RPMI8226 (cell line): ENCODE measurements at regions not wholly inside any gene's neighbourhood (a gene's known extent, or its start where the extent isn't known, plus 50 kb on each side); places are given as distances from the start of the nearest gene placed in this dataset.

Experiments
- DNase-seq: peaks from one replicate; pipeline ENCODE4 v3.0.0-alpha.2; 2015

GRCh38 chr15:46751303-46751702 is 966.0 kb upstream of the SEMA6D start:
- DNase-seq = peak; percentile 70

GRCh38 chr15:46753946-46754345 is 963.4 kb upstream of the SEMA6D start:
- peak; percentile 85 for DNase-seq

GRCh38 chr15:46763091-46763490 is 954.2 kb upstream of the SEMA6D start:
- DNase-seq = no peak

DNA sequence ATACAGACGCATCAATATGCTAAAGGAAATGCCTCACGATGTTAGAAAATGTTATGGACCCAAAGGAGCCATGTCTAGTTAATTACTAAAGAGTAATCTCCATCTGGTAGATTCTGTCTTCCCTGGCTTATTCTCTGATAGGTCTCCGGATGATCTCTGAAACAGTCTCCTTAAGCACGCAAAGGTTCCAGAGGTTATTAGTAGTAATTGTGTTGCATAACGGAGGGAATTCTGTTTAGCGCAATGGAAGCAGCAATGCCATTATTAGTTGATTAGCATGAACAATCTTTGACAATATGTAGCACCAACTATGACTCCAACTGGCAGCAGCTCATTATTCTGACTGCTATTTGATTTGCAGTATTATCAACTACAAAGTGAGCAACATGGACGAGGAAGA is 952.5 kb upstream of the SEMA6D start:
- no peak for DNase-seq

DNA sequence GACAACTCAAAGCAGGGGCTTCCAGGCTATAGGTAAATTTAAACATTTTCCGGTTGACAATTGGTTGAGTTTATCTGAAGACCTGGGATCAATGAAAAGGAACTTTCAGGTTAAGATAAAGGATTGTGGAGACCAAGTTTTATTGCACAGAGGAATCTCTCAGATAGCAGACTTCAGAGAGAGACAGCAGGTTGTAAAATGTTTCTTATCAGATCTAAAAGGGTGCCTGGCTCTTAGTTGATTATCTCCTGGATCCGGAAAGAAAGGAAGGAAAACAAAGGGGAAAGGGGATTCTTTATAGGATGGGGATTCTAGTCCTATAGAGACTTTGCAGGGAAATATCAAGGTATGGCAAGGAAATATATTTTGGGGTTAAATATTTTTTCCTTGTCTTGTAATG is 951.3 kb upstream of the SEMA6D start:
- DNase-seq = no peak

DNA sequence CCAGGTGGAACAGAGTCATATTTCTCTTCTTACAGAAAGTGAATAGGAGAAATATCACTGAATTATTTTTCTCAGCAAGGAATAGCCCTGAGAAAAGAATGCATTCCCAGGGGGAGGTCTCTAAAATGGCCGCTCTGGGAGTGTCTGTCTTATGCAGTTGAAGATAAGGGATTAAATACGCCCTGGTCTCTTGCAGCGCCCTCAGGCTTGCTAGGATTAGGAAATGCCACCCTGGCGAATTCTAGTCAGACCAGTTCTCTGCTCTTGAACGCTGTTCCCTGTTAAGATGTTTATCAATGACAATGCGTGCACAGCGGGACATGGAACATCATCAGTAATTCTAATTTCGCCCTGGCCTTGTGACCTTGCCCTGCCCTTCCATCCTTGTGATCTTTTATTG is 949.0 kb upstream of the SEMA6D start:
- DNase-seq = no peak

DNA sequence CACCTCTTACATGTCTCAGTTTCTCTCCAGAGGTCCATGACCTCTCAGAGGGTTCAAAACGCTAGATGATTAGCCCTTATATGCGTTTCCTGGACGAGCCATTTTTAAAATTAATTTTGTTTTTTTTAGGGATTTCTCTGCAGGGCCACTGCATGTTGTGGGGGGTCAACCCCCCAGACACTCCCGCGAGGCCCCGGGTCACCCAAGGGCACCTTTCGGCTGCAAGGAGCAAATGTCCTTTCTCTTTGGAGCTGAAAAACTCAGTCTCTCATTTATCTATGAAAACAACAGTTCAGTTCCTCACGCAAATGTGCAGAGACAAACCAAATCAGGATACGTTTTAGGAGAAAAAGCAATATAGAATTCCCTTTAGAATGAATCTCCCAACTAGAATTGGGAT is 944.3 kb upstream of the SEMA6D start:
- no peak for DNase-seq

- no peak for DNase-seq
These were observed 938.4 kb upstream of the SEMA6D start for GRCh38 chr15:46778876-46779275.

GRCh38 chr15:46786590-46787285 is 930.6 kb upstream of the SEMA6D start:
- no peak for DNase-seq

DNA sequence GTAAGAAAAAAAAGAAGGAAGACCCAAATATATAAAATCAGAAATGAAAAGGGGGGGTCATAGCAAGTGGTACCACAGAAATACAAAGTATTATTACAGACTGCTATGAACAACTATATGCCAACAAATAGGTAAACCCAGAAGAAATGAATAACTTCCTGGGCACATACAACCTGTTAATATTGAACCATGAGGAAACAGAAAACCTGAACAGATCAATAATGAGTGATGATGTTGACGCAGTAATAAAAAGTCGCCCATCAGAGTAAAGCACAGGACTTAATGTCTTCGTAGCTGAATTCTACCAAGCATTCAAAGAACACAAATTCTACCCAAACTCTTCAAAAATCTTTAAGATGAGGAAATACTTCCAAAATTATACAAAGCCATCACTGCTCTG is 921.6 kb upstream of the SEMA6D start:
- DNase-seq = no peak

- no peak for DNase-seq
These were observed 908.5 kb upstream of the SEMA6D start for GRCh38 chr15:46808834-46809233.

DNA sequence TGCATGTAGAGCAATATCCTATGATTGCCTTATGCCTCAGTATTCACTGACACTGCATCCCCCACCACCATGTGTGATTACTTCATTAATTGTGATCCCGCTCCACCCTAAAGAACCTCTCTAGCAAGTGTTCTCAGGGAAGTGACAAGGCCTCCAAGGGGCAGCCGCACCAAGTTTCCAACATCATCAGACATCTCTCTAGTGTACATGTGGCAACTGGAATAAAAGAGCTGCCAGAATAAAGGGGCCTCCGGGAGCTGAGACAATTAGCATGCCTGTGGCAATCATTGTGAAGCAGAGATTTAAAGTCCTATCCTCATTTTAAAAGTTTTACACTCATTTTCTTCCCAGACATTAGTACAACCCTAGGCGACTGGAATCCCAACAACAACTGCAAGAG is 902.1 kb upstream of the SEMA6D start:
- DNase-seq = no peak

GRCh38 chr15:46815765-46816164 is 901.5 kb upstream of the SEMA6D start:
- DNase-seq = peak; percentile 50

DNA sequence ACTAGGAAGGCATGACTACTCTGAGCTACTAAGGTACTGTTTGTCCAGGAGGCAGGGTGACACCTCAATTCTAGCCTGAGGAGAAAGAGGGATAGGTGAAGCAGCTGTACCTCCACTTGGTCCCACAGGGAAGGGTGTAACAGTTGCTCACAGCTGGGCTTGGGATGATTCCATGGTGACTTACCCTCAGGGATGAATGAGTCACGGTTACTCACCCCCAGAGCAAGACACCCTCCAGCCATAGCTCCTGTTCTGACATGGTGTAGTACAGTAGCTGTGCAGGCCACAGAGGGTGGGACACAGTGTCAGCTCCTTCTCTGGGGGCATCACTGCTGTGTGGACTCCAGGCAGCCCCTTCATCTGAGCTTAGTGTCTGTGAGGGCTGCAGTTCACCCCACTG is 868.6 kb upstream of the SEMA6D start:
- no peak for DNase-seq

GRCh38 chr15:46853600-46853999 is 863.7 kb upstream of the SEMA6D start:
- DNase-seq = no peak

- no peak for DNase-seq
These were observed 862.7 kb upstream of the SEMA6D start for GRCh38 chr15:46854564-46854963.

GRCh38 chr15:46855388-46855787 is 861.9 kb upstream of the SEMA6D start:
- DNase-seq = no peak

DNA sequence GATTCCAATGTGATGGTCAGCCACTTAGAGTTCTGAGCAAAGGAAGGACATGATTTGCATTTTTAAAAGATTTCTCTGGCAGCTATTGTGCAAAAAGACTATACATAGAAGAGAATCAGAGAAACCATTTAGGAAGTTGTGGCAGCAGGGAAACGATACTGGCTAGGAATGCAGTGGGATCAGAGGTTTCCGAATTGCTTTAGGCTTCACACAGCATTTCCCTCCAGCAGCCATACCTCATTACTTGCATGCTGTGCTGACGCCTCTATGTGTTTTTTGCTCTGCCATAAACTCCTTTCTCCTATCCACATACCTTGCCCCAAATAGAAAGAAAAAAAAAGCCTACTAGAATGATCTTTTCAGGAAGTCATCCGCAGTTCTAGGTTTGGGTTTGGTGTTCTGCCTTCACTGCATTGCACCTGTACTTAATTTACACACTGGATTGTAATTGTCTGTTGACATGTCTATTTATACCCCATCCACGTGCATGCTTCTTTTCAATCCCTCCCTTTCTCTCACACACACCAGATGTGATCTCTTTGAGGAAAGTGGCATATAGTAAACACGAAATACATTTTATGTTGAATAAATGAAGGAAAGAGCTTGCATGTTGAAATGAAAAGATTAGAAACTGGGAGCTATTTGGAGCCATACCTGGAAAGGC is 860.3 kb upstream of the SEMA6D start:
- DNase-seq = no peak

DNA sequence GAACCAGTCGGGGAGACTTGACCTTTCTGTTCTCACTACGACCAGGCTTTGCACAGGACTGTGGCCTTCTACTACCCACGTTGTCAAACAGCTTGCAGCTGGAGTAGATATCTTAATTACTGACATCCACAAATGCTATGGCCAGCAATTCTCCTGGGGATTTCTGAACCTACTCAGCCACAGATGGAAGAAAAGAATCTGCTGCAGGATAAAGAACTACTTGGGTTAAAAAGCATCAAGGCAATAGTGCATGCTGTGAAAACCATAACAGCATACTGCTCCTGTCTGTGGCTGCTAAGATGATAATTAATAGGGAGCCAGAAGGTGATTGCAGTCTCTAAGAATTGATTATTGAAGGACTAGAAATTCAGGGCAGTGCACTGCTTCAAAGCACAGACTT is 859.2 kb upstream of the SEMA6D start:
- DNase-seq = no peak

DNA sequence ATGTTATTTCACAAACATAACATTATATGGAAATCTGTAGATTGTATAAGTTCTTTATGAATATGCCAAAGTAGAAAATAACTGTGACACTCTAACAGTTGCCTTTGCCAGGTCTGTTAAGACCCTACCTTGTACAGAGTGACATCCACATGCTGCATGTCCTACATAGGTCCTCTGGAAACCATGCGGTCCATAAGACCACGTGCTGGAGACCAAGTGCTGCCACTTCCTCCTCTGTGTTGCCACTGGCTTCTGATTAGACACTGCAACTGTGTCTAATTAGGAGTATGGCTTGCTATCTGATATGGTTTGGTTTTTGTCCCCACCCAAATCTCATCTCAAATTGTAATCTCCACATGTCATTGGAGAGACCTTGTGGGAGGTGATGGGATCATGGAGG is 855.5 kb upstream of the SEMA6D start:
- DNase-seq = no peak

DNA sequence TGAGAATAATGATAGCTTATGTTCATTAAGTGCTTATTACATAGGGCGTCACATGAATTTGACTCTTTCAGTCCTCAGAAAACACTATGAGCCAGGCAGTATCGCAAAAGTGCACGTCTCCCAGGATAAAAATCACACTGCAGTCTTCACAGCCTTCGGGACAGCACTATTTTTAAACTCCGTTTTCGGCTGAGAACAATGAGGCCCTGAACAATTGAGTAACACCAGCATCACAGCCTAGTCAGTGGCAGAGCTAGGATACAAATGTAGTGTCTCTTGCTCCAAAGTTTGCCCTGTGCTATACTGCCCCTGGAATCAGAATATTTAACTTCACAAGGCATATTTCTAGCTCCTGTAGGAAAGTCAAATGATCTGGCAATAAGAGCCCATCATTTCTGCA is 852.1 kb upstream of the SEMA6D start:
- no peak for DNase-seq

- no peak for DNase-seq
These were observed 844.9 kb upstream of the SEMA6D start for GRCh38 chr15:46872286-46872980.

GRCh38 chr15:46872981-46873330 is 844.3 kb upstream of the SEMA6D start:
- DNase-seq = no peak

DNA sequence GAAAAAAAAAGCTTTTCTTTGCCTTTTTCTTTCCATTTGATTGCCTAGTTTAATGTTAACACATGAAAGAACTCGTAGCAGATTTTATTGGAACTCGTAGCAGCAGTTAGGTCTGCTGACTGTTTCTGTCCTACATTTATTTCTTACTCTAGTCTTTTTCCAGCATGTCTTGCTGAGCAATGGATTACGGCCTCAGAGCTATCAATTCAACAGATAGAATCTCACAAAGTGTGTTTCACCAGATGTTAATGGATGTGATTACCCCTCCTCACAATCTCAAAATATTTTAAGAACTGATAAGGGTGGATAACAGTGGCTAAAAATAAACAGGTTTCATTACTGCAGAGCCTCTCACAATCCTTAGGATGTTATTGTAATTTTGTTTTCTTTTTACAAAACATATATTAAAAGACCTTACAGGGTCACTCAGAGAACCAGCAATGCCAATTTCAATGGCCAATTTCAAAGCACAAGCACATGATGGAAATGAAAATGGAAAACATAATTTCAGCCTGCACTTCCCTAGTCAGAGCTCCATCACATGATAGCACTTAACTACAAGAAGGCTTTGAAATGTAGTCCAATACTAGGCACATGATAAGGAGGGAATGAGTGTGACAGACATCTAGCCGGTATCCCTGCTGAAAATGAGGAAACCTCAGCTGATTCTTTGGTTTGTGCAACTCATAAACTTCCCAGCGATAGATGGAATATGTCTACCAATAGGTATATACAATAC is 838.1 kb upstream of the SEMA6D start:
- DNase-seq = no peak
